NOMO-1 treated with DMSO at 0.1 percent for 48 hours (cell line): ENCODE measurements at regions not wholly inside any gene's neighbourhood (a gene's known extent, or its start where the extent isn't known, plus 50 kb on each side); places are given as distances from the start of the nearest gene placed in this dataset.
"Not testable (repeated sequence)": the region's sequence is repeated elsewhere in the genome, so short reads cannot be mapped to it uniquely, and the experiment has no call there.

Experiments
- DNase-seq: peaks from one replicate; lab custom pipeline; 2025; ENCODE audit not compliant: unreplicated experiment; lab: John Stamatoyannopoulos, UW

DNA sequence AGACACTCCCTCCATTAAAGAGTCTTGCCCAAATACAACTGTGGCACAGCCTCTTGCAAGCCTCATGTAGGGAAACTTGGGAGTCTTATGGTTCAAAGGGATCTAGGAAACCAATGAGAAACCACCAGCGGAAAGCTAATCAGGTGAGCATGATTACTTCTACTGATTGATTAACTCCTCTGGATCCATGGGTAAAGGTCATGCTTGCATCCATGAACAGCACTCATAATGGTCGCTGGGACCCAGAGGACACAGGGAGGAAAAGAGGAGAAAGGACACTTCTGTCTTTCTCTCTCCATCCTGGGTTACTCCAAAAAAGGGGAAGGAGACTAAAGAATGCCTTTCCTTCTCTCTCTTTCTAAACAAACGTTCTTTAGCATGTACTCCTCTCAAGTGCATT is 1397.2 kb downstream of the LRFN5 start:
- no peak for DNase-seq

DNA sequence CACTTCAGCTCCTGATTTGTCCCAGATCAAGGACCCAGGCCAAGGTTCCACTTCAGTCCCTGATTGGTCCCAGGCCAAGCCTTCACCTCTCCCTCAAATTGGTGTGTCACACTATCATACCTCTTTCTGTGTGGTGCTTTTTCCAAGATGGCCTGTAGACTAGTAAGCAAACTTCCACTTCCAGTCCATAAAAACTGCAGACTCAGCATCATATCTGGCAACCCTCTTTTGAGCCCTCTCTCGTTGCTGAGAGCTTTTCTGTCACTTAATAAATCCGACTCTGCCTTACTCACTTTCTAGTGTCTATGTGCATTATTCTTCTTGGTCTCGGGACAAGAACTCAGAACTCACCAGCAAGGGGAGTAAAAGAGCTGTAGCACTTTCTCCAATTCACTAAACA is 1395.1 kb downstream of the LRFN5 start:
- no peak for DNase-seq

DNA sequence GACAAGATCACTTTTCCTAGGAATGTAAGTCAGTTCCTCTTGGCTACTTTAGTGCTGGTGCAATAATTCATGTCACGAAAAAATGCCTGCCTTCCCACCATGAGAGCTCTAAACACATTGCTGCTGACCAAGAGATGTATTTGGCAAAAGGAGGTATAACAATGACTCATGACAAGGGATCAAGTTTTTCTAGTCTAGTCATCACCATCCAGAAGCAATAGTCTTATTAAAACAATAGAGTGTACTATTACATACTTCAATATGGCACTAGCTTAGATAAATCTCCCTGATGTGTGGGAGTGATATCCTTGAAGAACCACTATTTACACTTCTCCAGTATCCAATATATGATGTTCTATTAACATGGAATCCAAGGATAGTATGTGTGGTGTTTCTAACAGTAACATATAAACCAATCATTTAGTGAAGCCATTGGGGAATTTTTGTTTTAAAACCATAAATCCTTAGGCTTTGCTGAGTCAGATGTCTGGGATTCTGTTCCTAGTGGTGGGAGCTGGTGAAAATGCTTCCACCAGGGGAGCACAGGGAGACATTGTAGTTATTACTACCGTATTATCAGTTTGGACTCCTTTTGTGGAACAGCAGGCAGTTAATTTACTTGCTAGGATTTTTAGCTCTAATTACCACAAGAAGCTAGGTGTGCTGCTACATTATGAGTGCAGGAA is 1387.5 kb downstream of the LRFN5 start:
- DNase-seq, result no peak

DNA sequence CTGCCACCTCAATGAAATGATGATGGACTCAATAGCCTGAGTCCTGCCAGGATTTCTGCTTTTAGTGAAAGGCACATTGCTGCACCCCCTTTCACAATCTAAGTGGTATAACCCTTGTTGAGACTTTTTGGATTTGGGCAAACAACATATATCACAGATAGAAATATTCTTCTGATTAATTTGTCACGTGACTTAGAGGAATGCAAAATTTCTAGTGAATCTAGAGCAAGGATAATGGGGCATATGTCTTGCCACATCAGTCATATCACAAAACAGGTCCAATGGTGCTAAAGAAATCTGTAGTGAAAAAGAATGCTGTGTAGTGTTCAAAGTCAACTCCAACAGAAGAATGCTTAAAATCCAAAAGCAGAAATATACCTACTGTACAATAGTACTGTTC is 1386.3 kb downstream of the LRFN5 start:
- no peak for DNase-seq

DNA sequence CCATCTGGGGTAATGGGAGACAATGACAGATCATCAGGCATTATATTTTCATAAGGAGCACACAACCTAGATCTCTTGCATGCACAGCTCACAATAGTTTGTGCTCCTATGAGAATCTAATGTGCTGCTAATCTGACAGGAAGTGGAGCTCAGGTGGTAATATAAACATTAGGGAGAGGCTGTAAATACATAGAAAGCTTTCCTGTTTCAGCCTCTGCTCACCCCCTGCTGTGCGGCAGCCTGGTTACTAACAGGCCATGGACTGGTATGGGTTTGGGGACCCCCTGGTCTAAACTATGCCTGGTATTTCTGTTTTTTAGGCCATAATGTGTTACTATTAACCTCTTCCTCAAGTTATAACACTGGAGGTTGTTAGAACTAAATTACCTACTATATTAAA is 1373.7 kb downstream of the LRFN5 start:
- DNase-seq, result no peak

DNA sequence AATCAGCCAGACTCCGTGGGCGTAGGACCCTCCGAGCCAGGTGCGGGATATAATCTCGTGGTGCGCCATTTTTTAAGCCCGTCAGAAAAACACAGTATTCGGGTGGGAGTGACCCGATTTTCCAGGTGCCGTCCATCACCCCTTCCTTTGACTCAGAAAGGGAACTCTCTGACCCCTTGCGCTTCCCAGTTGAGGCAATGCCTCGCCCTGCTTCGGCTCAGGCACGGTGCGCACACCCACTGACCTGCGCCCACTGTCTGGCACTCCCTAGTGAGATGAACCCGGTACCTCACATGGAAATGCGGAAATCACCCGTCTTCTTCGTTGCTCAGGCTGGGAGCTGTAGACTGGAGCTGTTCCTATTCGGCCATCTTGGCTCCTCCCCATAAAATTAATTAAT is 1366.5 kb downstream of the LRFN5 start:
- DNase-seq, result not testable (repeated sequence)

DNA sequence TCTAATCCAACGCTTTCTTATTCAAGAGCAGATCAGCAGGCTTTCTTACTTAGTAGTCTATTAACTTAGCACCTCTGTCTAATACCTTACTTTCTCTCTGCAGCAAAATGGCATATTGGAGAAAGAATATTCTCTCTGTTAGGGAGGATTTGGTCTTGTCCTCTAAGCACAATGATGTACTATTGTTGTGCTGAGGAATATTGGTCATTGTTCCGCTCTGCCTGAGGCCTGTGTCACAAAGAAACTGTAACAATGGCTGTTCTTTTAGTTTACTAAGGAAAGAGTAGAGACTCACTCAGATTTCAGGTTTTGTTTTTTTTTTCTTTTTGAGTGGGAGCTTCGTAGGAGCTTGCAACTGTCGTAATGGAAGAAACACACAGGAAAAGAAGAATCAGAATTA is 1358.8 kb downstream of the LRFN5 start:
- no peak for DNase-seq

DNA sequence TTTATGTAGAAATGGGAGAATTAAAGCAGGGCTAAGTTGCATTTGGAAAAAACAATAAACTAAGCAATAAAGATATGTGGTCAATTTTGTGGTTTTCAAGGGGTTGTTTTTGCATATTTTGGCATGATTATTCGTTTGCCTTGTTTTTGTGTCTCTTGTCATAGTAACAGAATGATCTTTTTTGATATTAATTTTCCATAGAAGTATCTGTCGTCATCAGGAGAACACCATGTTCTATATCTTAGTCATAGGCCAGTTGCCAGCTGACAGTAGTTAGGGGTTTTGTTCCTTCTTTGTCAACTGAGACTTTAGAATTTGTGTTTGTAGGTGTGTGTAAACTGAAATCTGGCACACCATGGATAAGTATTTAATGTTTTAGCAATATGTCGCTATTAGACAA is 1354.8 kb downstream of the LRFN5 start:
- DNase-seq, result no peak

DNA sequence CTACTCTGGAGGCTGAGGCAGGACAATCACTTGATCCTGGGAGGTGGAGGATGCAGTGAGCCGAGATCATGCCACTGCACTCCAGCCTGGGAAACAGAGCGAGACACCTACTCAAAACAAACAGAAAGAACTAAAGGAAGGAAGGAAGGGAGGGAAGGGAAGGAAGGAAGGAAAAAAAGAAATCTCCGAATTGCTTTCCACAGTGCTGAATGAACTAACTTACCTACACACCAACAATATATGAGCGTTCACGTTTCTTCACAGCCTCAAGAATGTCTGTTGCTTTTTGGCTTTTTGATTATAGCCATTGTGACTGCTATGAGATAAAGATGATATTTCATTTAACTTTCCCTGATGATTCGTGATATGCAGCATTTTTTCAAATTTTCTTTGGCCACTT is 1343.7 kb downstream of the LRFN5 start:
- DNase-seq, result no peak

DNA sequence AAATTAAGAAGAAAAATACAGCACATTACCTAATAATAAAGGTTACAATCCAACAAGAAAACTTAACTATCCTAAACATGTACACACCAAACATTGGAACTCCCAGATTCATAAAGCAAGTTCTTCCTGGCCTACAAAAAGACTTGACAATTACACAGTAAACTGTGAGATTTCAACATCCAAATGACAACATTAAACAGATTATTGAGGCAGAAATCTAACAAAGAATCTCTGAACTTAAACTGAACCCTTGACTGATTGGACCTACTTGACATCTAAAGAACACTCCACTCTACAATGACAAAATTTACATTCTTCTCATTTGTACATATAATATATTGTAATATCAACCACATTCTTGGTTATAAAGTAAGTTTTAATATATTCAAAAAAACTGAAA is 1341.3 kb downstream of the LRFN5 start:
- no peak for DNase-seq

DNA sequence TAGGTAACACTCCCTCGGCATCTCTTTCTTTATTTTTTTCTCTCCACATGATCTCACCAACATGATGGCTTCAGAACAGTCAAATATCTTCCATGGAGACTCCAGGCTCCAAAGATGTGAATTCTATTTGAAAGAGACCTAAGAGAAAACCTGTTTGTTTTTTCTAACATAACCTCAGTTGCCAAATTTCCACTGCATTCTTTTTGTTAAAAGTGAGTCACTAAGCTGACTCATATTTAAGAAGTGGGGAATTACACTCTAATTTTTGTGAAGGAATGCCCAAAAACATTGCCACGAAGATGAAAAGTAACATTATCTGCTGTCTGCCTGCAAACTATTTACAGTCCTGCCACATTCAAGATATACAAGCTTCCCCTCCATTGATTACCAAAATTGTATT is 1337.6 kb downstream of the LRFN5 start:
- no peak for DNase-seq

DNA sequence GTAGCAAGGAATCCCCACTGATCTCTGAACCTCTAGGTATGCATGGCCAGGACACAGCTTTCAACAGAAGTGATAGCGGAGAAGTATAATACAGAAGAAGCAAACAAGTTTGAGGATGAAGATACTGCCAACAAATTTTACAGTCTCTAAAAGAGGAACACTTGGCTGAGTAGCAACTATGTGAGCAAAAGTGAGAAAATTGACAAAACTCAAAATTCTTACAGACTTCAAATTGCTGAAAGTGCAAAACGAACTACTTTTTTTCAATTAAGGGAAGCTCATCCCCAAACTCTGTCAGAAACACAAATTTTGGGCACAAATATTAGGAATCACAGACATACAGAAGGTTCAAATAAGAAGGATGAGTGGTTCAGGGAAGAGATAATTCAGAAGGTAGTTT is 1324.6 kb downstream of the LRFN5 start:
- no peak for DNase-seq

DNA sequence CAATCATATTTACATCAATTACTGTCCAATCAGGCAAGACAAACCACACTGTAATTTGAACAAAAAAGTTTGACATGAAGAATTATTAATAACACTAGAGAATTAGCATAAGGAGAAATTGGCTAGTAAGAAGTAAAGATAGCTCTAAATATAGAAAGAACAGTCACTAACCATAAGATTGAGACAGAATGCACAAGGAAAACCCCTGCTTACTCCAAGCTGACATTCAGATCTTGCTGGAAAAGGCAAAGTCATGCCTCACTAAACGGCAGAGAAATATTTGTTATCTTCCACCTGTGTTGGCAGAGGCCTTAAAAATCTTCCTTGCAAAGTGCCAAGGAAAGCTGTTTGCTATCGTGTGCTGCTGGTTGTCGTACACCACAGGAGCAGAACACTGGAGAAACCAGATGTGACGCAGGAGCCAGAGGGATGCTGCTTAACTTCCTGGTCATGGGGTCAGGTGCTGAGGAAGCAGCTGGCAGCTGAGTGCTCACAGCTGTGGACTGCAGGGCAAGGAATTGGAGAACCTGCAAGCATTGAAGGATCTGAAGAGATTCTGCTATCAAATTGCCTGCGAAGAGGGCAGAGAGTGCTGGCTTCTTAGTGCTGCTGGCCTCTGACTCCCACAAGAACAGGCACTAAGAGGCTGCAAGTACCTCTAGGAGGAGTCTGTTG is 1323.3 kb downstream of the LRFN5 start:
- DNase-seq, result no peak

DNA sequence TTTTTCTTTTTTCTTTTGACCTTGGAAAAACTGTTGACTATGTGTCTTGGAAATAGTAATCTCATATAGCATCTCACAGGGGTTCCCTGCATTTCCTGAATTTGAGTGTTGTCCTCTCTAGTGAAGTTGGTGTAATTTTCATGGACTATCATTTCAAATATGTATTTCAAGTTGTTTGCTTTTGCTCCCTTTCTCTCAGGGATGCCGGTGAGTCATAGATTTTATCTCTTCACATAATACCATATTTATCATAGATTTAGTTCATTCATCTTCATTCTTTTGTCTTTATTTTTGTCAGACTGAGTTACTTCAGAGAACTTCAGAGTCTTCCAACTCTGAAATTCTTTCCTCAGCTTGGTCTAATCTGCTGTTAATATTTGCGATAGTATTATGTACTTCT is 1320.6 kb downstream of the LRFN5 start:
- DNase-seq, result no peak

DNA sequence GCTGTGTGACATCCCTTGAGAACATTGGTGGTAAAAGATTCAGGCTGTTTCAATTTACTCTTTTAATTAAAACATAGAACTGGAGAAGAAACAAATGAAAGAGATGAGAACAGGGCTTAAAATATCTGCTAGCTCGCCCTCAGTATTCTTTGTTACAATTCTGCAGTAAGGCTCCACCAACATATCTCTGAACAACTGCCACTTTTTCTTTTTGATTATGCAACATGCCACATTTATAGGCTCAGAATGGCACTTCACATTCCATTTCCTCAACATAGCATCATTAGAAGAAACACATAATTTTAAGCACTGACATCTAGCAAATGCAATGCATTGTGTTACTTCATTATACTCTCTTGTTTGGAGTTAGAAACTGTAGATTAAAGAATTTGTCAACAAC is 1315.2 kb downstream of the LRFN5 start:
- no peak for DNase-seq

DNA sequence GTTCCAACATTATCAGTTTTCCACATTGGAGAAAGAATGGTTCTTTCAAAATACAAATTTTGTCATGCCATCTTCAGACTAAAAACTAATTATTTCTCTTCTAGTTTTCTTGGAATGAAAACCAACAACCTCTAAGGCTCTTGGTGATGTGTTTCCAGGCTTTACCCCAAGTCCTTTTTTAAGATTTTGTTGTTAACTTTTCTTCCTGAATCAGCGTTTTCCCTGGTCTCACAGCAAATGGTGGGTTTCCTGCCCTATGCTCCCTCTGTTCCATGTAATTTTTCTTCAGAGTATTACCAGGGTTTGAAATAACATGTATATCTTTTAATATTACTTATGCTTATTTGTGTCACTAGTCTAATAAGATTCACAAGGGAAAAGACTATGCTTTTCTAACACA is 1311.9 kb downstream of the LRFN5 start:
- DNase-seq, result no peak

DNA sequence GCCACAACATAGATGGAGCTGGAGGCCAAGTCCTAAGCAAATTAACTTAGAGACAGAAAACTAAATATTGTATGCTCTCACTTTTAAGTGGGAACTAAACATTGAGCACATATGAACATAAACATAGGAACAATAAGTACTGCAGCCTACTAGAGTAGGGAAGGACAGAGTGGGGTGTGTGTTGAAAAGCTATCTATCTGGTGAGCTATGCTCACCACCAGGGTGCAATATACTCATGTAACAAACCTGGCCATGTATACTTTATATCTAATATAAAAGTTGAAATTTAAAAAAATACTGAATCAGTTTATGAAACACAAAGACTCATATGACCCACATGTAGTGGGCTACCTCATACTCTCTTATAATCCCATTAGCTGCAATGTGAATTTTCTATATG is 1305.0 kb downstream of the LRFN5 start:
- DNase-seq, result no peak

DNA sequence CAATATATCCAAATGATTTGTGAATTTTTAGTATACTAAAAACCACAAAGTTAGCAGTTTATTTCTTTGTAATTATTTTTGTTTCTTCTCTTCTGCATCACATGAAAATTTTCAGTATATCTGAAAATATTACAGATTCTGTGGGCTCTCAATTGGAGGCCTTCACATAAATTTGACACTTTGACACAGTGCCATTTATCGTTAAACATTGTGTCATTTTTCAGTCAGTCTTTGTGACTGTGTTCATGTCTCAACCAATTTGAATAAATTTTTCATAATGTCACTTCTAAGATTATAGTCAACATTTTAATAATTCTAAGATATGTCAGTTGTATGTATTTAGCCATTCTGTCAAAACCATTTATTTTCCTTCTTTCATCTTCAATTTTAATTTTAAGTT is 1303.0 kb downstream of the LRFN5 start:
- DNase-seq, result no peak

DNA sequence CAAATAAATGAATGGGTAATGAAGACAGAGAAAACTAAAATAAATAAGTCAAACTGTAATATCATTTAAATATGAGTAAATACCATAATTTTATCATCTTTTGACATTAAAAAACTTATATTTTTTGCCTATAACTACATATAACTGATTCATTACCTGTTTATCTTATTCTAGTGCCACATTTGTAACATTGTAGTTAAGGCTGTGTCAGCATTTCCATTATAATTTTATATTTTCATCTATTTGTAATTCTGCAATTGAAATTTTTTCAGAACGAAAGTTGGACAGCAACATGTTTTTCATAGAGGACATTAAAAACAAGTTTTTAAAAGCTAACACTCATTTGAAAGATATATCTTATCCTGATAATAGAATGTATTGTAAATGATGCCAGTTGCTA is 1286.5 kb downstream of the LRFN5 start:
- no peak for DNase-seq

DNA sequence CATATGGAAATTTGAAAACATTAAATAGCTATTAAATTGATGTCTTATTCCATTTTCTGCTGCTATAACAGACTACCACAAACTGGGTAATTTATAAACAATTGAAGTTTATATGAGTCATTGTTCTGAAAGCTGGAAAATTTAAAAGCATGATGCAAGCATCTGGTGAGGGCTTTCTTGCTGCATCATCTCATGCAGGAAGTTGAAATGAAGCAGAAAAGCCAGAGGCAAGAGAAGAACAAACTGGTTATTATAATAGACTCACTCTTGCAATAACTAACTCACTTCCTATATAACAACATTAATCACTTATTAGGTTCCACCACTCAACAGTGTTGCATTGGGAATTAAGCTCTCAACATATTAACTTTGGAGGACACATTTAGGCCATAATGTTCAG is 1277.4 kb downstream of the LRFN5 start:
- peak; percentile 89 for DNase-seq

DNA sequence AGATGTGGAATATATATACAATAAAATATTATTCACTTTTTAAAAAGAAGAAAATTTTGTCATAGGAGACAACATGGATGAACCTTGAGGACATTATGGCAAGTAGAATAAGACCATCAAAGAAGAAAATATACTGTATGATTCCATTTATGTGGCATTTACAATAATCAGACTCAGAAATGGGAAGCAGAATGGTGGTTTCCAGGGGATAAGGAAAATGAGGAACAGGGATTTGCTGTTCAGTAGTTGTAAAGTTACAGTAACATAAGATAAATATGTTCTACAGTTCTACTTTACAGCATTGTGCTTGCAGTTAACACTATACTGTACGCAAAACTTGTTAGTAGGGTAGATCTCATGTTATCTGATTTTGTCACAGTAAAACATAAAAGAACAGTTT is 1271.0 kb downstream of the LRFN5 start:
- DNase-seq, result no peak

DNA sequence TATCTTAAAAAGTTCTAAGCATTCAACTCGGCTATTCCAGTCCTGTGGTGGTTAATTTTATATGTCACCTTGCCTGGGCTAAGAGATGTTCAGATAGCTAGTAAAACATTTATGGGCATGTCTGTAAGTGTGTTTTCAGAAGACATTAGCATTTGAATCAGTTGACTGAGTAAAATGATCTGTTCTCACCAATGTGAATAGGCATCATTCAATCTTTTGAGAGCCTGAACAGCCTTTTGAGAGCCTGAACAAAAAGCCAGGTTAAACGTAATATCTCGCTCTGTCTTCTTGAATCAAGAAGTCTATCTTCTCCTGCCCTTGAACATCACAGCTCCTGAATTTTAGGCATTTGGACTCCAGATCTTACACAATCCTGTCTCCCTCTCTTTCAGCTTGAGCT is 1266.1 kb downstream of the LRFN5 start:
- no peak for DNase-seq

DNA sequence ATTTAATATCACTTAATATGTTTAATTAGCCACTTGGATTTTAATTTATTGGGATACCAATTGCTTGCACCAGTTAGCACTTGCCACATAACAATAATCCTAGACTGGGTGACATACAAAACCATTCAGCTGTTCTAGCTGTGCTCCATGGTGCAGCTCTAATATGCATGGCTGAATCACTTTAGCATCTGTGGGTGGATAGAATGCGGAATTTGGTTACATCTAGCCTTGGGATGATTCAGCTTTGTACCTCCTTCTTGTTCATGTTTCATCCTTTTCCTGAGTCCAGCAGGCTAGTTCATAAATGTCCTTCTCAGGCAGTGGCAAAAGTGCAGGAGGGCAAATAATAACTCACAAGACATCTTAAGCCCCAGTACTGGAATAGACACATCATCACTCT is 1263.0 kb downstream of the LRFN5 start:
- DNase-seq, result no peak
